ENCODE measurements at regions not wholly inside any gene's neighbourhood (a gene's known extent, or its start where the extent isn't known, plus 50 kb on each side); places are given as distances from the start of the nearest gene placed in this dataset.
A peak's percentile ranks its signal among the peaks of the same experiment; 100 is the strongest.

- H3K9ac ChIP-seq (ENCODE audit: low read length): no peak overlapping the region
- no peak overlapping the region for H2AFZ ChIP-seq (ENCODE audit: low read depth, low read length)
These were observed 158.3 kb downstream of the TOMM20 start for GRCh38 chr1:234970401-234970730.

GRCh38 chr1:234969581-234970400, 158.8 kb downstream of the TOMM20 start:
- peak overlapping the region; percentile 43 for H3K9ac ChIP-seq (ENCODE audit: low read length)
- H3K27me3 ChIP-seq (ENCODE audit: insufficient read depth, low read depth, low read length): no peaks in the 10 kb centered on the region
- H3F3A ChIP-seq (ENCODE audit: insufficient read depth, low read length, poor library complexity, severe bottlenecking): no peaks in the 10 kb centered on the region
- H4K20me1 ChIP-seq (ENCODE audit: insufficient read depth): no peaks in the 10 kb centered on the region
- H3K36me3 ChIP-seq (ENCODE audit: insufficient read depth, low read length): no peaks in the 10 kb centered on the region
- no peaks in the 10 kb centered on the region for H3K79me2 ChIP-seq (replicated peaks; ENCODE audit: insufficient read depth, low read length)
- TF ChIP-seq REST (IDR thresholded peaks at IDR 0.05; ENCODE audit: borderline replicate concordance): peak; percentile 5
- TF ChIP-seq EP300 (conservative IDR thresholded peaks at IDR 0.05; ENCODE audit: poor library complexity, severe bottlenecking): no peak
- no peaks in the 10 kb centered on the region for H3K9me2 ChIP-seq (ENCODE audit: insufficient read depth, low read length)
- H3K27ac ChIP-seq (ENCODE audit: low read length): no peak overlapping the region
- peak overlapping the region; percentile 58 for H3K4me3 ChIP-seq (ENCODE audit: low read length)
- peak overlapping the region; percentile 10 for H3K4me2 ChIP-seq (ENCODE audit: low read length)
- H2AFZ ChIP-seq (ENCODE audit: low read depth, low read length): no peak overlapping the region
- H3K9me3 ChIP-seq (ENCODE audit: low read length): no peaks in the 10 kb centered on the region

More at GRCh38 chr1:234970401-234970730, 158.3 kb downstream of the TOMM20 start:
- no peak overlapping the region for H3K27ac ChIP-seq (ENCODE audit: low read length)
- H3K27me3 ChIP-seq (ENCODE audit: insufficient read depth, low read depth, low read length): no peaks in the 10 kb centered on the region
- no peaks in the 10 kb centered on the region for H3F3A ChIP-seq (ENCODE audit: insufficient read depth, low read length, poor library complexity, severe bottlenecking)
- peak overlapping the region; percentile 58 for H3K4me3 ChIP-seq (ENCODE audit: low read length)
- H4K20me1 ChIP-seq (ENCODE audit: insufficient read depth): no peaks in the 10 kb centered on the region
- no peak overlapping the region for H3K4me2 ChIP-seq (ENCODE audit: low read length)
- H3K79me2 ChIP-seq (replicated peaks; ENCODE audit: insufficient read depth, low read length): no peaks in the 10 kb centered on the region
- no peaks in the 10 kb centered on the region for H3K9me2 ChIP-seq (ENCODE audit: insufficient read depth, low read length)
- H3K36me3 ChIP-seq (ENCODE audit: insufficient read depth, low read length): no peaks in the 10 kb centered on the region
- no peaks in the 10 kb centered on the region for H3K9me3 ChIP-seq (ENCODE audit: low read length)
- TF ChIP-seq EP300 (conservative IDR thresholded peaks at IDR 0.05; ENCODE audit: poor library complexity, severe bottlenecking): no peak
- no peak for TF ChIP-seq RAD21 (conservative IDR thresholded peaks at IDR 0.05)
- no peak for TF ChIP-seq SMC3 (conservative IDR thresholded peaks at IDR 0.05; ENCODE audit: poor library complexity)
- no peak for TF ChIP-seq CTCF (IDR thresholded peaks at IDR 0.05; ENCODE audit: poor library complexity, severe bottlenecking)
- TF ChIP-seq REST (IDR thresholded peaks at IDR 0.05; ENCODE audit: borderline replicate concordance): no peak
- TF ChIP-seq TAF1 (IDR thresholded peaks at IDR 0.05; ENCODE audit: low read depth): no peak
- TF ChIP-seq EZH2 (IDR thresholded peaks at IDR 0.05; ENCODE audit: borderline replicate concordance, insufficient read depth, low read length, poor library complexity, severe bottlenecking): no peak
- TF ChIP-seq POLR2AphosphoS5 (IDR thresholded peaks at IDR 0.05): no peak
- TF ChIP-seq MXI1 (conservative IDR thresholded peaks at IDR 0.05; ENCODE audit: poor library complexity, severe bottlenecking): no peak

Measured in neural cell (in vitro differentiated cells).